GM13976 (cell line): ENCODE measurements at regions not wholly inside any gene's neighbourhood (a gene's known extent, or its start where the extent isn't known, plus 50 kb on each side); places are given as distances from the start of the nearest gene placed in this dataset.
"Not testable (repeated sequence)": the region's sequence is repeated elsewhere in the genome, so short reads cannot be mapped to it uniquely, and the experiment has no call there.

ENCODE experiments used
- DNase-seq: peaks from one replicate; pipeline ENCODE4 v3.0.0; 2012; ENCODE audit warnings: low spot score
- CTCF ChIP-seq: IDR thresholded peaks from 2 replicates; pipeline ENCODE4 v1.5.1; 2012; ENCODE audit warnings: borderline replicate concordance, mild to moderate bottlenecking; ENCODE audit not compliant: insufficient read depth; ENCODE audit errors: extremely low read depth, missing control alignments, control extremely low read depth
- in situ Hi-C: fragments of 300-500 bp; cut with MboI; formaldehyde crosslinking; loops from one replicate; pipeline ENCODE4 v1.12.0; 2022; ENCODE audit warnings: low sequenced_read_pairs, mixed read lengths, inconsistent platforms; ENCODE audit not compliant: unreplicated experiment

- no peak for DNase-seq
- in situ Hi-C loops: no loop called here
- no peak for TF ChIP-seq CTCF
Observed at GRCh38 chr13:54232700-54233099, 1204.1 kb downstream of the OLFM4 start.

- no peak for TF ChIP-seq CTCF
- DNase-seq: no peak
- in situ Hi-C loops: no loop called here
Observed at GRCh38 chr13:54234607-54235006, 1206.0 kb downstream of the OLFM4 start.

- no peak for TF ChIP-seq CTCF
- in situ Hi-C loops: no loop called here
- no peak for DNase-seq
Observed at GRCh38 chr13:54241719-54242118, 1213.1 kb downstream of the OLFM4 start.

GRCh38 chr13:54248306-54248705 lies 1219.7 kb downstream of the OLFM4 start:
- DNase-seq: no peak
- in situ Hi-C loops: no loop called here
- no peak for TF ChIP-seq CTCF

DNA sequence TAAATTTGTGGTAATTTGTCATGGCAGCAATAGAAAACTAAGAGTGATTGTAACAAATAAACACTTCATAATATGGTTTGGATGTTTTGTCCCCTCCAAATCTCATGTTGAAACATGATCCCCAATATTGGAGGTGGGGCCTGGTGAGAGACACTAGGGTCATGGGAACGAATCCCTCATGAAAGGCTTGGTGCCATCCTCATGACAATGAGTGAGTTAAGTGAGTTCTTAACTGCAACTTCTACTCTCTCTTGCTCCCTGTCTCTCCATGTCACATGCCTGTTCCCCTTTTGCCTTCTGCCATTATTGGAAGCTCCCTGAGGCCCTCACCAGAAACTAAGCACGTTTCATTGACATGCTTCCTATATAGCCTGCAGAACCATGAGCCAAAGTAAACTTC lies 1233.2 kb downstream of the OLFM4 start:
- no peak for TF ChIP-seq CTCF
- no peak for DNase-seq
- in situ Hi-C loops: no loop called here

DNA sequence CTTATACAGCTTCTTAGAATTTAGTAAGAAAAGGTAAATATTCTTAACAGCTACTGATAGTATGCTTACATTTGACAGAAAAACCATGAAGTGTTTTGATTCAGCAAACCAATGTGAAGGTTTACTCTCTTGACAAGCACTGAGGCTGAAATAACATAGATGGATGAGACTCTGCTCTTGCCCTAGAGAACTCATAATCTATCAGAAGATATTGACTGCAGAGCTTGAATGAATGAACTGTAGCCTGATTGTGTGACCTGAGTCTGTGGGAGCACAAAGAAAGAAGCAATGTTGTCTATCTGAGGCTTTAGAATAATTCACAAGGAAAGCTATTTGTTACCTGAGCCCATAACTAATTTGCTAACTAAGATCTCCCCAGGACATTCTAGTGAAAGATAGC lies 1235.3 kb downstream of the OLFM4 start:
- DNase-seq: no peak
- in situ Hi-C loops: no loop called here
- TF ChIP-seq CTCF: no peak

- DNase-seq, in situ Hi-C loops: not testable (repeated sequence)
Observed at GRCh38 chr13:54267253-54267668, 1238.6 kb downstream of the OLFM4 start.

- in situ Hi-C loops, DNase-seq: not testable (repeated sequence)
Observed at GRCh38 chr13:54268013-54268695, 1239.5 kb downstream of the OLFM4 start.
